GM12878 (cell line): ENCODE measurements at regions not wholly inside any gene's neighbourhood (a gene's known extent, or its start where the extent isn't known, plus 50 kb on each side); places are given as distances from the start of the nearest gene placed in this dataset.

Experiments
- ATAC-seq: fragments of 200-7000 bp; cut with Tn5 transposase; 3 replicates; pipeline ENCODE4 v1.9.1; 2020; ENCODE audit warnings: mild to moderate bottlenecking, moderate library complexity
- BruUV-seq: library from RNA; stranded (reverse); fragments of 400-500 nt; replicated peaks from 2 replicates; lab custom pipeline; 2021; lab: Mats Ljungman, UMichigan
- CTCF ChIA-PET: fragments of 300-600 bp; sonication (Branson Sonifier 250); formaldehyde crosslinking; extraction: SDS; loops from one replicate; lab custom pipeline; 2021; ENCODE audit warnings: inconsistent platforms; lab: Yijun Ruan, JAX
- POLR2A ChIA-PET: fragments of 350-600 bp; formaldehyde crosslinking; extraction: SDS; loops from one replicate; lab custom pipeline; 2021; ENCODE audit warnings: inconsistent platforms; lab: Charles Lee
- RAD21 ChIA-PET: fragments of 300-600 bp; sonication (Branson Sonifier 250); formaldehyde crosslinking; loops from one replicate; lab custom pipeline; 2023; ENCODE audit warnings: antibody characterized with exemption; ENCODE audit not compliant: unreplicated experiment; lab: Charles Lee
- SMC1A ChIA-PET: fragments of 300-600 bp; sonication (Branson Sonifier 250); formaldehyde crosslinking; loops from one replicate; lab custom pipeline; 2023; ENCODE audit not compliant: unreplicated experiment, uncharacterized antibody; lab: Charles Lee
- DNase-seq: peaks from one replicate; pipeline ENCODE4 v3.0.0-alpha.2; 2011; ENCODE audit warnings: low read depth, low spot score
- FAIRE-seq: peaks from 3 replicates; lab custom pipeline; 2011; peaks lifted over from hg19 to GRCh38; lab: Jason Lieb, UNC
- H2AFZ ChIP-seq: 2 replicates; pipeline ENCODE4 v1.6.0; 2011; ENCODE audit warnings: low read depth, low read length, control low read depth; ENCODE audit not compliant: control insufficient read depth
- H3K27ac ChIP-seq: 2 replicates; pipeline ENCODE4 v1.5.1; 2011; ENCODE audit warnings: control low read depth; ENCODE audit not compliant: control insufficient read depth, insufficient read depth
- H3K27me3 ChIP-seq, 2 experiments: replicated peaks in 1 of 2; 2 replicates each; pipeline versions ENCODE4 v1.6.0 to v1.6.1; 2011; ENCODE audit warnings: low read length in 1 of 2; ENCODE audit not compliant: control insufficient read depth in 2 of 2, insufficient read depth in 2 of 2
- H3K36me3 ChIP-seq, 2 experiments: 2 replicates each; pipeline ENCODE4 v1.5.1; 2011; ENCODE audit warnings: low read length in 1 of 2; ENCODE audit not compliant: control insufficient read depth in 2 of 2, insufficient read depth in 2 of 2
- H3K4me1 ChIP-seq: 2 replicates; pipeline ENCODE4 v1.6.1; 2011; ENCODE audit warnings: mild to moderate bottlenecking, low read length, moderate library complexity, mixed read lengths; ENCODE audit not compliant: control insufficient read depth, insufficient read depth
- H3K4me2 ChIP-seq: 2 replicates; pipeline ENCODE4 v1.6.0; 2011; ENCODE audit warnings: control low read depth; ENCODE audit not compliant: control insufficient read depth, insufficient read depth
- H3K4me3 ChIP-seq: fragments of 200-600 bp; sonication (generic); 2 replicates; pipeline ENCODE4 v1.5.1; 2016
- H3K79me2 ChIP-seq: 2 replicates; pipeline ENCODE4 v1.6.0; 2011; ENCODE audit warnings: low read length; ENCODE audit not compliant: control insufficient read depth, insufficient read depth
- H3K9ac ChIP-seq: 2 replicates; pipeline ENCODE4 v1.8.0; 2011; ENCODE audit warnings: low read length, control low read depth, mixed read lengths; ENCODE audit not compliant: control insufficient read depth, insufficient read depth
- H3K9me3 ChIP-seq: replicated peaks from 3 replicates; pipeline ENCODE4 v1.5.1; 2011; ENCODE audit warnings: mild to moderate bottlenecking, low read length; ENCODE audit not compliant: control insufficient read depth, insufficient read depth
- H4K20me1 ChIP-seq: 2 replicates; pipeline ENCODE4 v1.6.0; 2011; ENCODE audit not compliant: control insufficient read depth, insufficient read depth
- BCL11A ChIP-seq: IDR thresholded peaks from 2 replicates; pipeline ENCODE4 v1.6.1; 2011; ENCODE audit warnings: low read depth, low read length
- CBX5 ChIP-seq: sonication (generic); IDR thresholded peaks from 2 replicates; pipeline ENCODE4 v1.6.1; 2016; ENCODE audit warnings: low read depth, moderate library complexity, mild to moderate bottlenecking, inconsistent platforms
- CEBPZ ChIP-seq: fragments of 150-350 bp; IDR thresholded peaks from 2 replicates; pipeline ENCODE4 v1.6.1; 2016; ENCODE audit warnings: low read depth, low read length
- DPF2 ChIP-seq: fragments of 450-650 bp; IDR thresholded peaks from 2 replicates; pipeline ENCODE4 v1.6.1; 2017; ENCODE audit warnings: mild to moderate bottlenecking
- EZH2 ChIP-seq: IDR thresholded peaks from 2 replicates; pipeline ENCODE4 v1.6.1; 2012; ENCODE audit warnings: low read depth, mild to moderate bottlenecking, control low read depth, inconsistent platforms, low read length, borderline replicate concordance; ENCODE audit not compliant: control insufficient read depth
- NR2C2 ChIP-seq: IDR thresholded peaks from 2 replicates; pipeline ENCODE4 v1.6.1; 2011; ENCODE audit warnings: borderline replicate concordance, low read depth; ENCODE audit not compliant: control insufficient read depth, insufficient read length
- RFX5 ChIP-seq: IDR thresholded peaks from 2 replicates; pipeline ENCODE4 v1.6.1; 2011; ENCODE audit warnings: low read depth, low read length, improper control_type of control experiment
- SP1 ChIP-seq: IDR thresholded peaks from one replicate; pipeline ENCODE4 v1.6.1; 2011; ENCODE audit warnings: low read depth, low read length
- SPI1 ChIP-seq: IDR thresholded peaks from 2 replicates; pipeline ENCODE4 v1.6.1; 2011; ENCODE audit warnings: low read depth, mild to moderate bottlenecking, low read length, moderate library complexity, borderline replicate concordance; ENCODE audit not compliant: insufficient read depth
- SUZ12 ChIP-seq: fragments of 200-600 bp; sonication (generic); IDR thresholded peaks from one replicate; pipeline ENCODE4 v1.6.1; 2018; ENCODE audit warnings: antibody characterized with exemption, mild to moderate bottlenecking; ENCODE audit not compliant: unreplicated experiment
- WGBS: methylation state at CpG from one replicate; pipeline ENCODE4 v1.1.6; 2016; ENCODE audit warnings: low lambda C conversion rate; ENCODE audit not compliant: insufficient replicate concordance, insufficient coverage; ENCODE audit errors: missing lambda C conversion rate; 5-methylcytosine and 5-hydroxymethylcytosine counted together
- in situ Hi-C: fragments of 300-500 bp; cut with MboI; formaldehyde crosslinking; loops from 9 replicates; pipeline ENCODE4 v1.14.3; 2018; ENCODE audit warnings: mixed read lengths
- intact Hi-C: fragments of 100-400 bp; cut with micrococcal nuclease; formaldehyde crosslinking; loops from one replicate; pipeline ENCODE4 v1.14.2; 2022; ENCODE audit not compliant: unreplicated experiment
- TF ChIP-seq, protein P1 (sequence below): IDR thresholded peaks from 2 replicates; pipeline ENCODE4 v1.6.1; 2012; ENCODE audit warnings: low read depth, low read length, improper control_type of control experiment
- TF ChIP-seq, protein P2 (sequence below): IDR thresholded peaks from 2 replicates; pipeline ENCODE4 v1.6.1; 2011; ENCODE audit warnings: mild to moderate bottlenecking, low read depth, low read length, moderate library complexity; ENCODE audit not compliant: insufficient replicate concordance

DNA sequence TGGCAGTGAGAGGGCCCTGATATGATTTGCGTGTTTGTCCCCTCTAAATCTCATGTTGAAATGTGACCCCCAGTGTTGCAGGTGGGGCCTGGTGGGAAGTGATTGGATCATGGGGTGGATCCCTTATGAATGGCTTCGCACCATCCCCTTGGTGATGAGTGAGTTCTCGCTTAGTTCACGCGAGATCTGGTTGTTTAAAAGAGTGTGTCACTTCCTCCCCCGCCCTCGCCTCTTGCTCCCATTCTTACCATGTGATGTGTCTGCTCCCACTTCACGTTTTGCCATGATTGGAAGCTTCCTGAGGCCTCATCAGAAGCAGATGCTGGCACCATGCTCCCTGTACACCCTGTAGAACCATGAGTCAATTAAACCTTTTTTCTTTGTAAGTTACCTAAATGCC lies 319.9 kb upstream of the ID2 start (continued):
- TF ChIP-seq, protein P1, sequence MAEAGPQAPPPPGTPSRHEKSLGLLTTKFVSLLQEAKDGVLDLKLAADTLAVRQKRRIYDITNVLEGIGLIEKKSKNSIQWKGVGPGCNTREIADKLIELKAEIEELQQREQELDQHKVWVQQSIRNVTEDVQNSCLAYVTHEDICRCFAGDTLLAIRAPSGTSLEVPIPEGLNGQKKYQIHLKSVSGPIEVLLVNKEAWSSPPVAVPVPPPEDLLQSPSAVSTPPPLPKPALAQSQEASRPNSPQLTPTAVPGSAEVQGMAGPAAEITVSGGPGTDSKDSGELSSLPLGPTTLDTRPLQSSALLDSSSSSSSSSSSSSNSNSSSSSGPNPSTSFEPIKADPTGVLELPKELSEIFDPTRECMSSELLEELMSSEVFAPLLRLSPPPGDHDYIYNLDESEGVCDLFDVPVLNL: no peak
- TF ChIP-seq CEBPZ: no peak
- TF ChIP-seq, protein P2, sequence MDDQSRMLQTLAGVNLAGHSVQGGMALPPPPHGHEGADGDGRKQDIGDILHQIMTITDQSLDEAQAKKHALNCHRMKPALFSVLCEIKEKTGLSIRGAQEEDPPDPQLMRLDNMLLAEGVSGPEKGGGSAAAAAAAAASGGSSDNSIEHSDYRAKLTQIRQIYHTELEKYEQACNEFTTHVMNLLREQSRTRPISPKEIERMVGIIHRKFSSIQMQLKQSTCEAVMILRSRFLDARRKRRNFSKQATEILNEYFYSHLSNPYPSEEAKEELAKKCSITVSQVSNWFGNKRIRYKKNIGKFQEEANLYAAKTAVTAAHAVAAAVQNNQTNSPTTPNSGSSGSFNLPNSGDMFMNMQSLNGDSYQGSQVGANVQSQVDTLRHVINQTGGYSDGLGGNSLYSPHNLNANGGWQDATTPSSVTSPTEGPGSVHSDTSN: no peak
- TF ChIP-seq SPI1: no peak
- TF ChIP-seq, all 136 proteins: peak for 0

DNA sequence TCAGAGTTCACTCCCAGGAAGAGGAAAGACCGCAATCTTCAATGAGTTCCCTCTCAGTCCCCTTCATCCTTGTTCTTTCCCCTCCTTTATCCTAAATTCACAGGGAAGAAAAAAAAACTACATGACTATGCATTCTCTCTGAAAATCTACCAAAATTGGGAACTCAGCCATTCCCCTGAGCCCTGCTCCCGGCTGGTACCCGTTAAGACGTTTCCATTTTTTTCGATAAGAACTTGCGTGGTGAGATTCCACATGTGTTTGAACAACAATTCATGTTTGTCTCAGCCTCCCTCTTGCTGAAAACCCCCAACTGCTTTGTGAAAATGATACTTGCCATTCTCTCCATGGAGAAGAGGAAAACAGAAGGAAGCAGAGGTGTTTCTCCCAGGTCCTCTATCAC lies 318.7 kb upstream of the ID2 start:
- H3K4me2 ChIP-seq: no peak overlapping the region
- intact Hi-C loops: no loop called here
- FAIRE-seq: no peak

More for the DNA sequence above, 318.7 kb upstream of the ID2 start:
- 93% methylated on average over 6 of the region's 6 CpGs for WGBS
- Histone ChIP-seq H3K4me1 (peaks cover 4% of the 10 kb centered on the region), H3K9me3 (no peaks in the 10 kb centered on the region; the same call in 2 of the 3 replicates), H3K79me2 (no peaks in the 10 kb centered on the region), H3K4me3 (no peak overlapping the region), H4K20me1 (no peaks in the 10 kb centered on the region), H3K9ac (no peak overlapping the region), H2AFZ (no peak overlapping the region), H3K36me3 (no peaks in the 10 kb centered on the region), H3K27me3 (no peaks in the 10 kb centered on the region), H3K27ac (no peak overlapping the region)
- POLR2A ChIA-PET: interaction anchor here (0.6 kb wide), 1 partner anchor 15 kb away, joined by 3 read pairs; no protein-coding TSS in a partner anchor
- no TSS peak for BruUV-seq
- no peak for TF ChIP-seq SUZ12
- no peak for TF ChIP-seq CEBPZ
- TF ChIP-seq EZH2: no peak
- no peak for TF ChIP-seq NR2C2
- no peak for TF ChIP-seq BCL11A
- no peak for TF ChIP-seq RFX5
- TF ChIP-seq SP1: no peak
- TF ChIP-seq DPF2: no peak
- TF ChIP-seq CBX5: no peak
- RAD21 ChIA-PET: no interaction called here
- ATAC-seq (no peak), DNase-seq (no peak)
- SMC1A ChIA-PET: interaction anchor here (1.2 to 1.8 kb wide), 3 partner anchors 11 to 44 kb away, joined by 3 to 6 read pairs (median 4); no protein-coding TSS in a partner anchor
- in situ Hi-C loops: no loop called here
- CTCF ChIA-PET: no interaction called here
